ENCODE measurements at regions not wholly inside any gene's neighbourhood (a gene's known extent, or its start where the extent isn't known, plus 50 kb on each side); places are given as distances from the start of the nearest gene placed in this dataset.

- peak; percentile 48 for DNase-seq
These were observed 178.2 kb downstream of the ANAPC1 start for GRCh38 chr2:111705711-111706336.

GRCh38 chr2:111706481-111707001, 177.5 kb downstream of the ANAPC1 start:
- no peak for DNase-seq

GRCh38 chr2:111707700-111708099, 176.3 kb downstream of the ANAPC1 start:
- DNase-seq, result no peak

- no peak for DNase-seq
These were observed 175.4 kb downstream of the ANAPC1 start for GRCh38 chr2:111708476-111709180.

DNA sequence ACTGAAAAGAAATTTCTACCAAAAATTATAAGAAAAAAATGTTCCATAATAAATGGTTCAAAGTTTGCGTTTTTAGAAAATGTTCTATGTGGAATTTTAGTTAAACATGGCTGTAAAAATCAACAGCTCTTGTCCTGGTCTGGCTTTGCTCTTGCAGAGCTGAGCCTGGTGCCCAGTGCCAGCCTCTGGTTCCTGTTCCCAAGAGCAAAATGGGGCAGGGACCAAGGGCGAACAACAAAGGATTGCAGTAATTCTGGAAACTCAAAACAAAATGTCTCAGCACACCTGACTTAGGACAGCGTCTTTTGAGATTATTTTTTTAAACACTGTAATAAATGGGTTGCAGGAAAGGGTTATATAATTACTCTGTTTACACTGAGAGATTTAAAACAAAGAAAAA, 174.7 kb downstream of the ANAPC1 start:
- DNase-seq, result no peak

DNA sequence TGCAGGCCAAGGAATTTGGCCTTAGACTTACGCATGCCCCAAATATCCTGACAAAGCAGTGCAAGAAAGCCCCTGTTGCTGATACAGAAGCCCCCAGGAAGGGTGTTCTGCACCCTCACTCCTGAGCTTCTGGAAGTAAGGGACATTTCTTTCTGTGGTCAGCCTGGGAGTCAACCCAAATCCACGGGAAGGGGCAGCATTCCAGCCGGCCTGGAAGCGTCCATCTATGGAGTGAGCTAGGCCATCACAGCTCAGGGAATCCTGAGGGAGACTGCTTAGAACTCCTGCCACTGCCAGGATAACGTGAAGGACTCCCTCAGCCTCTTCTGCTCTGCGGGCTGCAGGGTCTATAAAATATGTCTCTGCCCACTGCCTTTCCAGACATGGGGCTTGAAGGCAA, 173.9 kb downstream of the ANAPC1 start:
- no peak for DNase-seq

- DNase-seq, result no peak
These were observed 173.4 kb downstream of the ANAPC1 start for GRCh38 chr2:111710613-111711012.

GRCh38 chr2:111711270-111711669, 172.7 kb downstream of the ANAPC1 start:
- no peak for DNase-seq

DNA sequence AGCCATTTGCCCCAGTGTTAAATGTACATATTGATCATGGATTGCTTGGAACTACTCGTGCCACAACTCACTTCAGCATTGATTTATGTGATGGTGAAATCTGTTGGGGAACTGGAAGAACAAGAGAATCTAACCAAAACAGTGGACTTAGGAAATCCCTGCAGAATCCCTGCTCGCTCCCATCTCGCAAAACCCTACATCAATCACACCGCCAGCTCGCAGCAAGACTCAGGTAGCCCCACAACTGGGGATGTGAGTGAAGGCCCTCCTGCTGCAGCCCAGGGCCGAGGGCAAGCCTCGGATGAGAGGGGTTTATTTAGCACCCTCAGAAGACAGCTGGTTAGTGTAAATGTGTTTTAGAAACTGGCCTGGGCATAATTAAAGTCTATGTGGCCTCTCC, 171.6 kb downstream of the ANAPC1 start:
- DNase-seq, result no peak

DNA sequence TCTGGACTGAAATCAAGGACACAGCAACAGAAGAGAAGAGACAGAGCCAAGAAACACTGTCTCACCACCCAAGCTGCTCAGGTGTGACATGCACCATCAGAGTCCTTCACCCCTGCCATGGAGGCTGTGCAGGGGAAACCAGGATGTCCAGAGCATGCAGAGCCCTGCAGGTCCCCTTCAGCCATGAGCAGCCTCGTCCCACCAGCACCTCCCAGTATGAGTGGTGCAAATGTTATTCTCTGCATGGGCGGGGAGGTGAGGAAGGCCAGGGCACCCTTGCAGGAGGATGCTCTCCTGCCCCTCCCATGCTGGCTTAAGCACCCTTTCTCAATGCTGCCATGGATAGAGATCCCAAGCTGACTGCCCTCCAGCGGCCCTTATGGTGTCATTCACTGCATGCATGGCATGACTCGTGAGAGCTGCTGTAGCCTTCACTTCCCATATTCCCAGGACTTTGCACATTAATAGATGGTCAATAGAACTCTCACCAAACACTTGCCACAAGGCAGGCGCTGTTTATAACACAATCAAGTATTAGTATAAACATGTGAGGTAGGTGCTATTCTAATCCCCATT, 171.0 kb downstream of the ANAPC1 start:
- no peak for DNase-seq

GRCh38 chr2:111715987-111716904, 167.7 kb downstream of the ANAPC1 start:
- no peak for DNase-seq

DNA sequence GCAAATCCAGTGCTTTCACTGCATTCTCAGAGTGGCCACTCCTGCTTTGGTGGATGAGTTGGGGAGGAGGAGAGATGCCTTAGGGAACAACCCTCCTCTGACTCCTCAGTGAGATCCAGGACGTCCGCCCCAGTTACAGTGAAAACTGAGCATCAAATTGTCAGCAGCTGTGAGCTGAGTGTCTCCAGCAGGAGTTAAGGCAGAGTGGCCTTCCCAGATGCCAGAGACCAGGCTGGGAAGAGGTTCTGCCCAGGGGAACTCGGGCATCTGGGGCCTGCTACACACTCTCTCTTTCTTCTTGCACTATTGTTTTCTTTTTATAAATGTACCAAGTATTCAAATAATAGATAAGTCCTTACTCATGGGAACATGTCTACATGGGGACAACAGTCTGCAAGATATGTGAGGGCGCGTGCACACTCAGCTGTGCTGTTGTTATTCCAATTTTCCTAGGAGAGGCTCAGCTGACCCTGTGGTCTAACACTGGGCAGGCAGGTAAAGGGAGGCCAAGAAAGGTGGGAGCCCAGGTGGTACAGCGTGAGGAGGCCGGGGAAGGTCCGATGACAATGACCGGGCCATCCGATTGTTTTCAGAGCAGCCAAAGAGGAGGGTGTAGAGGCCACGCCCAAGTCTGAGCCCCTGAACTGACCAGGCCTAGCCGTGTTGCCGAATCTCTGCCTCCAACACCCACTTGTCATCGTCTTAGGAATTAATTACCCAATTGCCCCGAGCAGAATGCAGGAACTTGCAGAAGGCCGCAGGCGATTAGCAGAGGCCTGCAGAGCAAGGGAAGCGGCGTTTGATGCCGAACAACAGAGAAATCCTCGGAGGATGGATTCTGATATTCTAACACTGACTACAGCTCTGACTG, 166.9 kb downstream of the ANAPC1 start:
- no peak for DNase-seq
